ENCODE measurements at regions not wholly inside any gene's neighbourhood (a gene's known extent, or its start where the extent isn't known, plus 50 kb on each side); places are given as distances from the start of the nearest gene placed in this dataset.

DNA sequence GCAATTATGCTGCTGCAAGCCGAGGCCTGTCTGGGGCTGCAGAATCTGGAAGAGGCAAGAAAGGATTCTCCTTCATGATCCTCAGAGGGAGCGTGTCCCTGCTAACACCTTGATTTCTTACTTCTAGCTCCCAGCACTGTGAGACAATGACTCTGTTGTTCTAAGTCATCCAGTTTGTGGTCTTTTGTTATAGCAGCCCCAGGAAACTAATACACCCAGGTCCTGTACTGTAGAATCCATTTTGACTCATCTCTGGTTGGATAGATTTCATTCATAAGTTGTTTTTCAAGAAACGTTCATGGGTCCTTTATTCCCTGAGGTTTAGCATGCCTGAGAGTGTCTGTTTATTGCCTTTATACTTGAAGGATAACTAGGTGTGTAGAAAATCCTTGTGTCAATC, 112.7 kb downstream of the TMEM17 start:
- TF ChIP-seq CTCF (IDR thresholded peaks at IDR 0.05; ENCODE audit: low read length) (no peak), EZH2 (IDR thresholded peaks at IDR 0.05; ENCODE audit: borderline replicate concordance, low read length) (no peak)

All from OCI-LY1 (cell line).